Naive thymus-derived CD4-positive, alpha-beta T cell (primary cell): ENCODE measurements at regions not wholly inside any gene's neighbourhood (a gene's known extent, or its start where the extent isn't known, plus 50 kb on each side); places are given as distances from the start of the nearest gene placed in this dataset.

ENCODE experiments used
- ATAC-seq: fragments of 150-1000 bp; cut with Tn5 transposase; 2 replicates; pipeline ENCODE4 v1.10.0; 2021; ENCODE audit warnings: mild to moderate bottlenecking, moderate library complexity
- CTCF ChIA-PET: fragments of 350-600 bp; sonication (Branson Sonifier 250); formaldehyde crosslinking; loops from one replicate; lab custom pipeline; 2021; ENCODE audit warnings: antibody characterized with exemption; lab: Charles Lee
- POLR2A ChIA-PET: fragments of 350-600 bp; sonication (Branson Sonifier 250); formaldehyde crosslinking; loops from one replicate; lab custom pipeline; 2021; ENCODE audit warnings: antibody characterized with exemption, inconsistent platforms; lab: Charles Lee
- DNase-seq, 9 donors: peaks; one replicate each; pipeline versions ENCODE4 v3.0.0 to v3.0.0-alpha.2; 2020 to 2022; ENCODE audit warnings: mixed read lengths in 1 of 9
- H3K27ac ChIP-seq: one replicate; pipeline ENCODE4 v1.7.0; 2013; ENCODE audit warnings: mild to moderate bottlenecking, low read depth, low read length, moderate library complexity
- H3K27me3 ChIP-seq, 2 donors: one replicate each; pipeline ENCODE4 v1.7.0; 2013; ENCODE audit warnings: low read length in 2 of 2, mild to moderate bottlenecking in 2 of 2, moderate library complexity in 2 of 2; ENCODE audit not compliant: control insufficient read depth in 2 of 2, insufficient read depth in 2 of 2
- H3K36me3 ChIP-seq, 3 experiments: 1 replicate in 2 of 3; 2 replicates in 1 of 3; pipeline ENCODE4 v1.7.0; 2013; ENCODE audit warnings: low read length in 3 of 3, mild to moderate bottlenecking in 3 of 3, moderate library complexity in 1 of 3; ENCODE audit not compliant: insufficient read depth in 3 of 3, control insufficient read depth in 2 of 3
- H3K4me1 ChIP-seq, 2 donors: one replicate each; pipeline ENCODE4 v1.7.0; 2013; ENCODE audit warnings: low read length in 2 of 2, mild to moderate bottlenecking in 2 of 2, moderate library complexity in 1 of 2; ENCODE audit not compliant: control insufficient read depth in 2 of 2, insufficient read depth in 2 of 2
- H3K4me3 ChIP-seq: 2 replicates; pipeline ENCODE4 v1.7.0; 2013; ENCODE audit warnings: mild to moderate bottlenecking, low read length
- H3K9me3 ChIP-seq, 3 experiments: 1 replicate in 2 of 3; 2 replicates in 1 of 3; pipeline ENCODE4 v1.7.0; 2013; ENCODE audit warnings: low read length in 3 of 3; ENCODE audit not compliant: control insufficient read depth in 2 of 3
- H3K27ac Mint-ChIP-seq, 9 donors: one replicate each; pipeline ENCODE4 v1.8.0; 2020 to 2022; ENCODE audit warnings: mixed read lengths in 9 of 9, mild to moderate bottlenecking in 8 of 9, moderate library complexity in 5 of 9, inconsistent platforms in 2 of 9
- H3K27me3 Mint-ChIP-seq, 5 donors: one replicate each; pipeline ENCODE4 v1.8.0; 2021 to 2022; ENCODE audit warnings: mixed read lengths in 5 of 5, mild to moderate bottlenecking in 1 of 5
- H3K36me3 Mint-ChIP-seq, 5 donors: one replicate each; pipeline ENCODE4 v1.8.0; 2020 to 2022; ENCODE audit warnings: mixed read lengths in 5 of 5, mild to moderate bottlenecking in 3 of 5, inconsistent platforms in 1 of 5
- H3K4me1 Mint-ChIP-seq, 7 donors: one replicate each; pipeline ENCODE4 v1.8.0; 2020 to 2022; ENCODE audit warnings: mixed read lengths in 7 of 7, mild to moderate bottlenecking in 3 of 7, inconsistent platforms in 1 of 7
- H3K4me3 Mint-ChIP-seq, 10 donors: one replicate each; pipeline ENCODE4 v1.8.0; 2020 to 2022; ENCODE audit warnings: mild to moderate bottlenecking in 10 of 10, mixed read lengths in 10 of 10, moderate library complexity in 6 of 10, inconsistent platforms in 2 of 10
- H3K9me3 Mint-ChIP-seq, 11 donors: one replicate each; pipeline ENCODE4 v1.8.0; 2020 to 2022; ENCODE audit warnings: mixed read lengths in 11 of 11, mild to moderate bottlenecking in 4 of 11, inconsistent platforms in 1 of 11, moderate library complexity in 1 of 11
- intact Hi-C, 2 donors: fragments of 100-400 bp; cut with micrococcal nuclease; formaldehyde crosslinking; loops; one replicate each; pipeline ENCODE4 v1.15.1; 2023

DNA sequence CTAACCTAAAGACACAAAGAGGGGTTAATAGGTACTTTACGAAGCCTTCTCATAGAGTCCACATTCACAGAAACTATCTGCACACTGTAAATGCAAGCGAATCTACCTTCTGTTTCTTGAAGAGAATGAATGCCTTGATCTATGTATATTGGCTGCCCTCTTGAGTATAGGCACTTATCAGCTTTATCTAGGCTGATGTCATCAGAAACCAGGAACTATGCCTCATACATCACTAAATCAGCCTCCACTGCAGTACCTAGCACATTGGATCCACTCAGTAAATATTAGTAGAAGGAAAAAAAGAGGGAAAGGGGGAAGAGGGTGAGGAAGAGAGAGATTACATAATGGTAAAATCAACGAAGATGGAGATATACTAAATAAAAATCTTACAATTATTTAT is 477.1 kb downstream of the CAAP1 start:
- DNase-seq (no peak), ATAC-seq (no peak)
- Histone ChIP-seq H3K27me3 (no peaks in the 10 kb centered on the region), H3K4me3 (no peak overlapping the region), H3K4me1 (no peaks in the 10 kb centered on the region), H3K36me3 (no peaks in the 10 kb centered on the region), H3K9me3 (peaks cover 0 to 4% (median 0%) of the 10 kb centered on the region in 3 experiments), H3K27ac (no peak overlapping the region)
- no peak overlapping the region for H3K4me3 Mint-ChIP-seq
- CTCF ChIA-PET, result no interaction called here
- H3K27me3 Mint-ChIP-seq, result no peaks in the 10 kb centered on the region
- H3K27ac Mint-ChIP-seq, result no peak overlapping the region
- H3K36me3 Mint-ChIP-seq, result no peaks in the 10 kb centered on the region
- intact Hi-C loops, result no loop called here
- peaks cover 0 to 10% (median 3%) of the 10 kb centered on the region in 11 donors for H3K9me3 Mint-ChIP-seq
- no peaks in the 10 kb centered on the region for H3K4me1 Mint-ChIP-seq
- POLR2A ChIA-PET, result no interaction called here

DNA sequence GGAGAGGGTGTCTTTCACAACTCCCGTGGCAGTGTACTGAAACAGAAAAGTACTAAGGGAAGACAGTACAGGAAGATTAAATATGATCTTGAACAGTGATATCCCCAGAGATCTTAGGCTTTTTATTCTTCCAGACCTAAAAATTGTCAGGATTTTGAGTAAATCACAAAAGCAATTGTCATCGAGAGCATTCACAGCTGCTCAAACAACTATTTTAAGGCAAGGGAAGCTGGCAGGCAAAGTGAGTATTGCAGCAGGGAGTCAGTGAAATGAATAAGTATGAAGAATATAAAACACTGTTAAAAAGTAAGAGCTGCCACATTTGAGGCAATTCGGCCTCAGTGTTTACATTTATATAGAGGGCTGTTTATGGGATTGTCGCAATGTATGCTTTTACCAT is 479.0 kb downstream of the CAAP1 start:
- no peaks in the 10 kb centered on the region for H3K27me3 ChIP-seq
- H3K4me3 ChIP-seq, result no peak overlapping the region
- Mint-ChIP-seq H3K4me3 (no peak overlapping the region), H3K27me3 (no peaks in the 10 kb centered on the region), H3K27ac (no peak overlapping the region), H3K4me1 (no peaks in the 10 kb centered on the region), H3K36me3 (no peaks in the 10 kb centered on the region), H3K9me3 (peaks cover 0 to 11% (median 4%) of the 10 kb centered on the region in 11 donors)
- intact Hi-C loops, result no loop called here
- DNase-seq, result no peak
- H3K36me3 ChIP-seq, result no peaks in the 10 kb centered on the region
- no peak overlapping the region for H3K27ac ChIP-seq
- peaks cover 0 to 5% (median 0%) of the 10 kb centered on the region in 3 experiments for H3K9me3 ChIP-seq
- ChIA-PET POLR2A (no interaction called here), CTCF (no interaction called here)
- no peaks in the 10 kb centered on the region for H3K4me1 ChIP-seq
- ATAC-seq, result no peak

DNA sequence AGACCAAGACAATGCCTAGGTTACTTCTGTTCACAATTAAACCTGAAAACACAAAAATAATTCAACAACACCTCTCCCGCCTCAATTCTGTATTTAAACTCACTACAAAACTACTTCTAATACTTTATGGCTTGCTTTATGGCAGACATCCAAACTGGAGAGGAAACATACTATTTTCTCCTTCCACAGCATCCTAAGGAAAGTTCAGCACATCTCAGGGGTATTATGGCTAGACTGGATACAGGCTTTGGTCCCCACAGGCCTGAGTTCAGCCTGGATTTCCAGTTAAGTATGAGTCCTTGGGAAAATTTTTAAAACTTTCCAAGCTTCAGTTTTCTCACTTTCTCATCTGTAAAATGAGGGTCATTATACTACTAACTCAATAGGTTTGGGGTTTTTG is 480.2 kb downstream of the CAAP1 start:
- no peak overlapping the region for H3K27ac ChIP-seq
- Mint-ChIP-seq H3K27me3 (no peaks in the 10 kb centered on the region), H3K9me3 (peaks cover 0 to 12% (median 5%) of the 10 kb centered on the region in 11 donors), H3K4me3 (no peak overlapping the region), H3K36me3 (no peaks in the 10 kb centered on the region), H3K27ac (no peak overlapping the region), H3K4me1 (no peaks in the 10 kb centered on the region)
- no peak overlapping the region for H3K4me3 ChIP-seq
- CTCF ChIA-PET, result no interaction called here
- H3K4me1 ChIP-seq, result no peaks in the 10 kb centered on the region
- H3K27me3 ChIP-seq, result no peaks in the 10 kb centered on the region
- ATAC-seq (no peak), DNase-seq (no peak)
- POLR2A ChIA-PET, result no interaction called here
- H3K9me3 ChIP-seq, result peaks cover 0 to 5% (median 0%) of the 10 kb centered on the region in 3 experiments
- intact Hi-C loops, result no loop called here
- no peaks in the 10 kb centered on the region for H3K36me3 ChIP-seq

DNA sequence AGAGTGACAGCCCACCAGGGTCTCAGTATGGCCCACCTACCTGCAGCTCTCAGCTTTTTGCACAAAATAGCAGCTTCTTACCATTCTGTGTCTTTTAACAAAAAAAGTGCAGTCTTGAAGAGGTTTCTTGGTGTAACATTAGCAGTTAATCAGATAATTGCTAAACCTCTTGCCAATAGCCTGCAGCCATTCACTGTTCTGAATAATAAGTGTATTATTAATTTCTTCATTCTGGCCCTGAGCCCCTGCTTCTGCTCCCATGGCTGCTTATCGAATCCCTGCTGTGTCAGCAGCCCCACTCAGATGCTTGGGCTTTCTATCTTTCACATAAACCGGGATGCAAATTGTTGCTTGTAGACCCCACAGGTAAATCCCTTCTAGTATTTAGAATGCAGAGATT is 485.9 kb downstream of the CAAP1 start:
- intact Hi-C loops, result no loop called here
- Mint-ChIP-seq H3K27ac (no peak overlapping the region), H3K9me3 (peaks cover 0 to 20% (median 6%) of the 10 kb centered on the region in 11 donors), H3K36me3 (peaks cover 0 to 3% (median 0%) of the 10 kb centered on the region in 5 donors), H3K4me3 (no peak overlapping the region), H3K4me1 (no peaks in the 10 kb centered on the region), H3K27me3 (no peaks in the 10 kb centered on the region)
- DNase-seq, result no peak
- H3K27me3 ChIP-seq, result no peaks in the 10 kb centered on the region
- no peak for ATAC-seq
- no peaks in the 10 kb centered on the region for H3K4me1 ChIP-seq
- H3K27ac ChIP-seq, result no peak overlapping the region
- ChIA-PET CTCF (no interaction called here), POLR2A (no interaction called here)
- no peak overlapping the region for H3K4me3 ChIP-seq
- H3K36me3 ChIP-seq, result no peaks in the 10 kb centered on the region
- H3K9me3 ChIP-seq, result peaks cover 0 to 5% (median 0%) of the 10 kb centered on the region in 3 experiments

DNA sequence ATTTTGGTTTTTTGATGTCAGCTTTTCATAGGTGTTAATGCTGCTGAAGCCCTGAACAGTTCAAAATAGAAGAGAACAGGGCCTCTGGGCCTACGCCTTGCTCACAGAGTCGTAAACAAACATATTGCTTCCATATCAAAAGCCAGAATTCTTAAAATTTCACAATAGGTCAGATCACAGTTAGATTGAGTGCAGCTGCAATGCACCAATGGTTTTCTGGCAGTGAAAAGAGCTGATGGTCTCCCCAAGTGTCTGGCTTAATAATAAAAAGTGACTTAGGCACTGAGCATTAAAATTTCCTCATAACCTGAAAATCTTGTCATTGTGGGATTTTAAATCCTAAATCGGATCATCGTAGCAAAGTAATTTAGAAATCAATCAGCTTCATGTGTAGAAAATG is 493.0 kb downstream of the CAAP1 start:
- Mint-ChIP-seq H3K27me3 (no peaks in the 10 kb centered on the region), H3K4me3 (no peak overlapping the region), H3K36me3 (no peaks in the 10 kb centered on the region), H3K4me1 (no peaks in the 10 kb centered on the region), H3K27ac (no peak overlapping the region), H3K9me3 (peaks cover 0 to 26% (median 4%) of the 10 kb centered on the region in 11 donors)
- ATAC-seq (no peak), DNase-seq (no peak)
- no peak overlapping the region for H3K27ac ChIP-seq
- no peak overlapping the region for H3K4me3 ChIP-seq
- no peaks in the 10 kb centered on the region for H3K27me3 ChIP-seq
- intact Hi-C loops, result no loop called here
- H3K9me3 ChIP-seq, result no peaks in the 10 kb centered on the region
- CTCF ChIA-PET, result no interaction called here
- no peaks in the 10 kb centered on the region for H3K4me1 ChIP-seq
- POLR2A ChIA-PET, result no interaction called here
- H3K36me3 ChIP-seq, result no peaks in the 10 kb centered on the region

DNA sequence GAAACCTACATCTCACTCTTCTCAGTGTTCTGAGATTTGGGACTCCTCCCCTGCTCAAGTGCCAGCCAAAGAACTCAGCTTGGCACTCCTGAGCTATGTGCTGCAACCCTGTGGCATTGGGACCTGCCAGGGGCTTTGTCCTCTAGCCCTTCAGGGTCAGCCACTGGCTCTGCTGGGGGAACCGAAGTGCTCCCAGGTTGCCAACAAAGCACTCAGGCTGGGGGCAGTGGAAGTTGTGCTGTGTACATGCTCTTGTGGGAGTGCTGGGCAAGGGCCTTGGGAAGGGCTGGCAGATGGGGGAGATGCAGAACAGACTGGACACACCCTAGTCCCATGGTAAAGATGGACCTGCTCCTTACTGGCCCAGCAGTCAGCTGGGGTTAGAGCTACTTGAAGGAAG is 498.6 kb downstream of the CAAP1 start:
- Mint-ChIP-seq H3K36me3 (peaks cover 0 to 6% (median 0%) of the 10 kb centered on the region in 5 donors), H3K27ac (no peak overlapping the region), H3K4me3 (no peak overlapping the region), H3K4me1 (no peaks in the 10 kb centered on the region), H3K27me3 (no peaks in the 10 kb centered on the region), H3K9me3 (peaks cover 0 to 31% (median 10%) of the 10 kb centered on the region in 11 donors)
- intact Hi-C loops, result no loop called here
- ChIA-PET CTCF (no interaction called here), POLR2A (no interaction called here)
- ATAC-seq (no peak), DNase-seq (no peak)
- no peaks in the 10 kb centered on the region for H3K27me3 ChIP-seq
- no peaks in the 10 kb centered on the region for H3K9me3 ChIP-seq
- no peaks in the 10 kb centered on the region for H3K36me3 ChIP-seq
- H3K4me1 ChIP-seq, result no peaks in the 10 kb centered on the region
- H3K4me3 ChIP-seq, result no peak overlapping the region
- H3K27ac ChIP-seq, result no peak overlapping the region

DNA sequence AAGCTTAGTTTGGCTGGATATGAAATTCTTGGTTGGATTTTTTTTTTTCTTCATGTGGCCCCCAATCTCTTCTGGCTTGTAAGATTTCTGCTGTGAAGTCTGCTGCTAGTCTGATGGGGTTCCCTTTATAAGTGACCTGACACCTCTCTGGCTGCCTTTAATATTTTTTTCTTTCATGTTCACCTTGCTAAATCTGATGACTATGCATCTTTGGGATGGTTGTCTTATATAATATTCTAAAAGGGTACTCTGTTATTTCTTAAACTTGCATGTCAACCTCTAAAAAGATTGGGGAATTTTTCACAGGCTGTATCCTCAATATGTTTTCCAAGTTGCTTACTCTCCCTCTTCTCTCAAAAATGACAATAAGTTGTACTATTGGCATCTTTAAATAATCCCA is 500.0 kb downstream of the CAAP1 start:
- intact Hi-C loops, result no loop called here
- DNase-seq (no peak), ATAC-seq (no peak)
- H3K9me3 ChIP-seq, result no peaks in the 10 kb centered on the region
- H3K36me3 Mint-ChIP-seq, result peaks cover 0 to 6% (median 0%) of the 10 kb centered on the region in 5 donors
- no peak overlapping the region for H3K27ac Mint-ChIP-seq
- no peaks in the 10 kb centered on the region for H3K4me1 Mint-ChIP-seq
- peaks cover 0 to 28% (median 12%) of the 10 kb centered on the region in 11 donors for H3K9me3 Mint-ChIP-seq
- POLR2A ChIA-PET, result no interaction called here
- CTCF ChIA-PET, result no interaction called here
- no peak overlapping the region for H3K4me3 ChIP-seq
- no peaks in the 10 kb centered on the region for H3K36me3 ChIP-seq
- H3K4me1 ChIP-seq, result no peaks in the 10 kb centered on the region
- H3K27ac ChIP-seq, result no peak overlapping the region
- H3K27me3 ChIP-seq, result no peaks in the 10 kb centered on the region
- no peak overlapping the region for H3K4me3 Mint-ChIP-seq
- no peaks in the 10 kb centered on the region for H3K27me3 Mint-ChIP-seq
